Mucosa of stomach (tissue), 1 donor: ENCODE measurements at regions not wholly inside any gene's neighbourhood (a gene's known extent, or its start where the extent isn't known, plus 50 kb on each side); places are given as distances from the start of the nearest gene placed in this dataset.

Experiments used
- H3K27me3 ChIP-seq: one replicate; pipeline ENCODE4 v1.7.0; 2013; ENCODE audit warnings: mild to moderate bottlenecking, low read length; ENCODE audit not compliant: control insufficient read depth, insufficient read depth
- H3K36me3 ChIP-seq: one replicate; pipeline ENCODE4 v1.7.0; 2013; ENCODE audit warnings: low read length; ENCODE audit not compliant: control insufficient read depth, insufficient read depth
- H3K4me1 ChIP-seq: one replicate; pipeline ENCODE4 v1.7.0; 2013; ENCODE audit warnings: mild to moderate bottlenecking, low read length; ENCODE audit not compliant: control insufficient read depth, insufficient read depth
- H3K4me3 ChIP-seq: one replicate; pipeline ENCODE4 v1.7.0; 2013; ENCODE audit warnings: low read length
- H3K9ac ChIP-seq: one replicate; pipeline ENCODE4 v1.7.0; 2013; ENCODE audit warnings: mild to moderate bottlenecking, low read length, moderate library complexity
- H3K9me3 ChIP-seq: one replicate; pipeline ENCODE4 v1.7.0; 2013; ENCODE audit warnings: mild to moderate bottlenecking, low read length, moderate library complexity; ENCODE audit not compliant: control insufficient read depth
- donor health status: Pancreatic carcinoma.

DNA sequence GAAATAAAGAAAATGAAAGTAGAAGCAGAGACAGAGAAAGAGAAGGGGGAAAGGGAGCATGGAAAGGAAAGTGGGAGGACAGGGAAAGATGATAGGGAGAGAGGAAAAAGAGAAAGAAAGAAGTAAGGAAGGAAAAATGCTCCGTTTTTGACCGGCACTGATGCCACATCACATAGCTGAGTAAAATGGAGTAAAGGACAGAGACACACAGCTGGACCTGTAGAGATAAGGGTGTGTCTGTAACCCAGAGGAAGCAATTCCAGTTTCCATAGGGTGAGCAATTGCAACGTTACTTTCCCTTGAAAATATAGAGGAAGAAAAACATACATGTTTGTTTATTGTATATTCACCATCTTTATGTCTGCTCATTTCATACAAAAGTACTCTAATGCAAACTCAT, 1866.9 kb upstream of the PIK3C3 start:
- Histone ChIP-seq H3K9me3 (no peaks in the 10 kb centered on the region), H3K4me1 (no peaks in the 10 kb centered on the region), H3K4me3 (no peak overlapping the region), H3K9ac (no peak overlapping the region), H3K27me3 (no peaks in the 10 kb centered on the region), H3K36me3 (no peaks in the 10 kb centered on the region)

DNA sequence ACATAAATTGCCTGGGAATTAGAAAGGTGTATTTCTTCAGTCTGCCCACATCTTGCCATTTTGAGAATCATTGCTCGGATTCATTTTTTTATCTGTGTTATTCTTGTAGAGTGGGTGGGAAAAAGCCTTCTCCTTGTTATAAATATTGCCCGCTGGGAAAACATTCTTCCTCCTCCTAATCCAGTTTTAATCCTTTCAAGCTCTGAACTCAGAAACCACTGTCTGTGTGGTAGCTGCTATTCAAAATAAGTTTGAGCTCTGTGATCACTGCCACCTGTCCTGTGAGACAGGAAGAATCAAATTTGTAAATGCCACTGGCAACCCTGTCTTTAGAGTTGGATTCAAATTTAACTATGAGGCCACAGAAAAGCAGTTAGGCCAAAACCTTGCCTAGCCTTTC, 1875.2 kb upstream of the PIK3C3 start:
- H3K4me3 ChIP-seq = no peak overlapping the region
- no peak overlapping the region for H3K9ac ChIP-seq
- H3K9me3 ChIP-seq = no peaks in the 10 kb centered on the region
- no peaks in the 10 kb centered on the region for H3K4me1 ChIP-seq
- H3K36me3 ChIP-seq = no peaks in the 10 kb centered on the region
- no peaks in the 10 kb centered on the region for H3K27me3 ChIP-seq

DNA sequence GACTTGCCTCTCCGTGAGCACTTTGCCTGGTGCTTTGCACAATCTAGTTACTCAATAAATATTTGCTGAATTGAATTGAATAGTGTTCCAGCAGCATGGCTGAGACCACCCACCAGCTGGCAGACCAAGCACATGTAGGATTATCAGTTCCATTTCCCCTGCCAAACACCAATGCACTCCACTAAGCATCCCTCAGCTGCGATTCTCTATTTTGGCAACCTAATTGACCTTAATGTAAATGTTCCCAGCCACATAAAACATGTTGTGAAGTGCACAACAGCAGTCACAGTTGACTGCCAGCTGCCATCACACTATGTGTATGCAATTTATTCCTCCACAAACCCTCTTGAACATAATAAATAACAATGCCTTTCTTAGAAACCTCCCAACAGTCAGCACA, 1879.4 kb upstream of the PIK3C3 start:
- H3K9me3 ChIP-seq = no peaks in the 10 kb centered on the region
- H3K9ac ChIP-seq = no peak overlapping the region
- H3K4me3 ChIP-seq = no peak overlapping the region
- no peaks in the 10 kb centered on the region for H3K27me3 ChIP-seq
- no peaks in the 10 kb centered on the region for H3K4me1 ChIP-seq
- H3K36me3 ChIP-seq = no peaks in the 10 kb centered on the region

- H3K9ac ChIP-seq = no peak overlapping the region
- H3K36me3 ChIP-seq = no peaks in the 10 kb centered on the region
- no peak overlapping the region for H3K4me3 ChIP-seq
- no peaks in the 10 kb centered on the region for H3K27me3 ChIP-seq
- H3K4me1 ChIP-seq = no peaks in the 10 kb centered on the region
- no peaks in the 10 kb centered on the region for H3K9me3 ChIP-seq
Measured at GRCh38 chr18:40072761-40073160, 1882.3 kb upstream of the PIK3C3 start.

DNA sequence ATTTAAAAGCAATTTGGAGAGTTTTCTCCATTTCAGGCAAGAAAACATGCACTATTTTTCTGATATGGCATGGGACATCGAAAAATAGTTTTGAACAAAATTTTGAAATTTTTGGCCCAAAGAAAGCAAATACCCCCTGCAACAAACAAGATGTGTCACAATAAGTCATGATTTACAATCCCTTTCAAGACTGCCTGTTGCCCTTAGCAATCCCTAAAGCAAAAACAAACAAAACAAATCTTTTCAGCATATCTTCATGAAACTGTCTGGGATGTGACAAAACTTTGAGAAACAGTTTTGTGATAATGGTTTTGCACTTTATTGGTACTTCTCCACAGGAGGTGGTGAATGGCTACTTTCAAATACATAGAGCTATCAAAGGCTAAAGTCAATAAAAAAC, 1888.7 kb upstream of the PIK3C3 start:
- H3K27me3 ChIP-seq = no peaks in the 10 kb centered on the region
- H3K36me3 ChIP-seq = no peaks in the 10 kb centered on the region
- no peak overlapping the region for H3K9ac ChIP-seq
- no peaks in the 10 kb centered on the region for H3K9me3 ChIP-seq
- H3K4me3 ChIP-seq = no peak overlapping the region
- H3K4me1 ChIP-seq = no peaks in the 10 kb centered on the region

- H3K4me1 ChIP-seq = no peaks in the 10 kb centered on the region
- H3K27me3 ChIP-seq = no peaks in the 10 kb centered on the region
- no peaks in the 10 kb centered on the region for H3K36me3 ChIP-seq
- no peak overlapping the region for H3K4me3 ChIP-seq
- H3K9ac ChIP-seq = no peak overlapping the region
- H3K9me3 ChIP-seq = no peaks in the 10 kb centered on the region
Measured at GRCh38 chr18:40063488-40063887, 1891.5 kb upstream of the PIK3C3 start.

DNA sequence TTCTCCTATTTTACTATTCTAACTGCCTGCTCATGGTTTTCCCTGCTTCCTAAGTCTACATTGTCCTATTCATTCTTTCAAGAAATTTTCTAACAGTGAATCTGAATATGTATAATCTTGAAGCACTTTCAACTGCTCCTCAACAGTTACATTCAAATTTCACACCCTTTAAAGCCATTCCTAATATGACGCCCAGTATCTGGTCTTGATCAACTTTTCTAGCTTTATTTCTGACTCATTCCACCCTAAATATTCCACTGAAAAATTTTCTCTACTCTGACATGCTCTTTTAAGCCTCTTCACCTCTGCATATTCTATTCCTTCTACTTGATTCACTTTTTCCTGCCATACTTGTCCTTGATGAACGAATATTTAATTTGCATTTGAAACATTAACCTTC, 1893.9 kb upstream of the PIK3C3 start:
- Histone ChIP-seq H3K9me3 (no peaks in the 10 kb centered on the region), H3K36me3 (no peaks in the 10 kb centered on the region), H3K4me3 (no peak overlapping the region), H3K4me1 (no peaks in the 10 kb centered on the region), H3K9ac (no peak overlapping the region), H3K27me3 (no peaks in the 10 kb centered on the region)

- Histone ChIP-seq H3K9me3 (no peaks in the 10 kb centered on the region), H3K9ac (no peak overlapping the region), H3K4me1 (no peaks in the 10 kb centered on the region), H3K4me3 (no peak overlapping the region), H3K36me3 (no peaks in the 10 kb centered on the region), H3K27me3 (no peaks in the 10 kb centered on the region)
Measured at GRCh38 chr18:40060562-40060961, 1894.5 kb upstream of the PIK3C3 start.

GRCh38 chr18:40058811-40059570, 1896.0 kb upstream of the PIK3C3 start:
- H3K36me3 ChIP-seq = no peaks in the 10 kb centered on the region
- H3K9ac ChIP-seq = no peak overlapping the region
- H3K4me3 ChIP-seq = no peak overlapping the region
- H3K27me3 ChIP-seq = no peaks in the 10 kb centered on the region
- no peaks in the 10 kb centered on the region for H3K9me3 ChIP-seq
- no peaks in the 10 kb centered on the region for H3K4me1 ChIP-seq

DNA sequence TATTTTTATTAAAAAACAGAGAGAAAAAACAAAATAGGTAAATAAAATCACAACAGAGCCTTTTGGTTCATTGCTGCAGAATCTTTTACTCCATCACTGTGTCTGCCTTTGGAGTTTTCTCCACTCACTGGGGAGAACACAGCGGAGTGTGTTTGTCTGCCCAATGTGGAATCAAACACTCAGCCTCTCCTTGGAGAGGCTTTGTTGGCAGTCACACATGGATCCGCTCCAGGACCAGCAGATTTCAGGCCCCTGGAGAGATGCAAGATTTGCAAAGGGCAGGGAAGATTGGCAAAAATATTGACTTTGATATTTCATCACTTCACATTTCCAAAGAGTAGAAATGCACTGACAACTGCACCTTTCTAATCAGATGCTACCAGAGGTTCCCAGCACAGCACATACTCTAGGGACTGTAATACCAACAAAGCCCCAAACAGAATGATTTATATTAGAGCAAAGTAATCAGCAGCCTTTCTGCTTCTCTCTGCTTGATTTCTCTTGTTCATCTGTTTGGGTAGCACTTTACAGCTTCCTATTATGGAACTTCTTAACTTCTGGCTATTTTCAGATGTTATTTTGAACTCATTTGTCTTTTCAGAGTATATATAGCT, 1898.8 kb upstream of the PIK3C3 start:
- Histone ChIP-seq H3K4me1 (no peaks in the 10 kb centered on the region), H3K4me3 (no peak overlapping the region), H3K9me3 (no peaks in the 10 kb centered on the region), H3K27me3 (no peaks in the 10 kb centered on the region), H3K36me3 (no peaks in the 10 kb centered on the region), H3K9ac (no peak overlapping the region)

GRCh38 chr18:40055262-40055661, 1899.8 kb upstream of the PIK3C3 start:
- Histone ChIP-seq H3K9ac (no peak overlapping the region), H3K36me3 (no peaks in the 10 kb centered on the region), H3K4me1 (no peaks in the 10 kb centered on the region), H3K4me3 (no peak overlapping the region), H3K9me3 (no peaks in the 10 kb centered on the region), H3K27me3 (no peaks in the 10 kb centered on the region)

DNA sequence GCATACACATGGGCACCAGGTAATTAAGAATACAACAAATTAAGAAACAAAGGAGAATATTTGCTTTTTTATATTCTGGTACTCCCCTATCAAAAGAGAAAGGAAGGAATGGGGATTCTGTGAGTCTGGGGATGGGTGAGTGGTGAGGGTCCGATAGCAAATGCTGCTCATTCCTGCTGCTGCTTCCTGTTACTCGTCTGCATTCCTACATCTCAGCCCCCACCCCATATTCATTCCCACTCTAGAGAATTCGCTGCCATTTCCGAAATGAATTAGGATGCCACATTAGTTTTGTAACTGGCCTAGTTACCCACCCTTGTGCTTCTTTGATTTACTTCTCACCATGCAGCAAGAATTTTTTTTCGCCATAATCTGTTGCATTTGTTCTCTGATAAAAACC, 1905.3 kb upstream of the PIK3C3 start:
- no peak overlapping the region for H3K9ac ChIP-seq
- H3K9me3 ChIP-seq = no peaks in the 10 kb centered on the region
- H3K36me3 ChIP-seq = no peaks in the 10 kb centered on the region
- no peaks in the 10 kb centered on the region for H3K4me1 ChIP-seq
- no peak overlapping the region for H3K4me3 ChIP-seq
- no peaks in the 10 kb centered on the region for H3K27me3 ChIP-seq
